TTC549 (cell line): ENCODE measurements at regions not wholly inside any gene's neighbourhood (a gene's known extent, or its start where the extent isn't known, plus 50 kb on each side); places are given as distances from the start of the nearest gene placed in this dataset.
"Not testable (repeated sequence)": the region's sequence is repeated elsewhere in the genome, so short reads cannot be mapped to it uniquely, and the experiment has no call there.

Experiments
- FAIRE-seq: peaks from 2 replicates; lab custom pipeline; 2012; peaks lifted over from hg19 to GRCh38; lab: Jason Lieb, UNC

DNA sequence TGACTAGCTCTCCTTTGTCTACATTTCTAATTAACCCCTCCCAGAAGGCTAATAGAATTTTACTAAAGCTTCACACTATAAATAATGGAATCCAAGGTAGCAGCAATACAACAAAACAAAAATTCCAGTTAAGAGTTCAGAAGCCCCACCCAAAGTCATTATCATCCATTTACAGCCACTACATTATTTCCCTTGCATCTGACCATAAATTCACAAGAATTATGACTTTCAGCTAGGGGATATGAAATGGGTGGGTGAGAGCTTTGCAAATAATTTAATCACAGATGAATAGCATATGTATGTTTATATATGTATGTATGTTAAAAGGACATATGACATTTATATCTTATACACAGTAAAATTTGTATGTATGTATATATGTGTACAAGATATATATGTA is 65.3 kb upstream of the PTGDR start:
- no peak for FAIRE-seq

DNA sequence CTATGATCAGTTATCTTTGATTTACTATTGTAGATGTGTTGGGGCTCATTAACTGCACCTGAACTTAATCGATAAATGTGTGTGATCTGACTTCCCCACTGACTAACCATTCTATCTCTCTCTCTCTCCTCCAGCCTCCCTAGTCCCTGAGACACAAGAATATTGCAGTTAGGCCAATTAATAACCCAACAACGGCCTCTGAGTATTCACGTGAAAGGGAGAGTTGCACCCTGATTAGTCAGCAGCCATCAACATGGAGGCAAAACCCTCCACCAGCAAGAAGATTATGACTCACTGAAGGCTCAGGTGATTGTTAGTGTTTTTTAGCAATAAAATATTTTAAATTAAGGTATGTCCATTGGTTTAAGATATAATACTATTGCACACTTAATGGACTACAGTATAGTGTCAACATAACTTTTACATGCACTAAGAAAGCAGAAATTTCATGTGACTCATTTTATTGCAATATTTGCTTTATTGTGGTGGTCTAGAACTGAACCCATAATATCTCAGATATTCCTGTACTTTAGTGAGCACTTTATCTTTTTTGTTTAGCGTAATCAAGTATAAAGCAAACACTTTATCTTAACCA is 77.1 kb upstream of the PTGDR start:
- FAIRE-seq = no peak

DNA sequence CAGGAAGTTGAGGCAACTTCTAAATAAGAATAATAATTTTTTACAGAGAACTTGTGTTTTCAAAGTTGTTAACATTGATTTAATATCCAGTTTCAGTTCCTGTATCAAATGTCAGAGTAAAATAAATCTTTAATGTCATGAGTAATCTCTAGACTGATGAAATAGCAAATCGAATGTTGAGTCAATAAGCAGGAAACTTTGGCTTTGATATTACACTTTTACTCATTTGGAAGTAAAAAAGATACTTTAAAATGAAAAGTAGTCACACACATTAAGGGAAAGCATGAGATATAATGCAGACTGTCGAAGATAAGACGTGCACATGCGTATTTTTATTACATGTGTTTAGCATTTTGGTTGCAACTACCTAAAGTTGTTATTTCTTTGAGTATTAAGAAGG is 78.2 kb upstream of the PTGDR start:
- no peak for FAIRE-seq

DNA sequence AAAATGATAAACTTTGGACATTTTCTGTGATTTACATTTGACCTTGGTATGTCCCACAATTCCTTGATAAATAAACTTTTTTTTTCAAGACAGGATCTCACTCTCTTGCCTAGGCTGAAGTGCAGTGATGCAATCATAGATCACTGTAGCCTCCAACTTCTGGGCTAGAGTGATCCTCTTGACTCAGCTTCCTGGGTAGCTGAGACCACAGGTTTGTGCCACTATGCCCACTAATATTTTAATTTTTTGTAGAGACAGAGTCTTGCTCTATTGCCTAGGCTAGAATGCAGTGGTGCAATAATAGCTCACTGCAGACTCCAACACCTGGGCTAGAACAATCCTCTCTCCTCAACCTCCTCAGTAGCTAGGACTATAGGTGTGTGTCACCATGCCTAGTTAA is 79.1 kb upstream of the PTGDR start:
- no peak for FAIRE-seq

DNA sequence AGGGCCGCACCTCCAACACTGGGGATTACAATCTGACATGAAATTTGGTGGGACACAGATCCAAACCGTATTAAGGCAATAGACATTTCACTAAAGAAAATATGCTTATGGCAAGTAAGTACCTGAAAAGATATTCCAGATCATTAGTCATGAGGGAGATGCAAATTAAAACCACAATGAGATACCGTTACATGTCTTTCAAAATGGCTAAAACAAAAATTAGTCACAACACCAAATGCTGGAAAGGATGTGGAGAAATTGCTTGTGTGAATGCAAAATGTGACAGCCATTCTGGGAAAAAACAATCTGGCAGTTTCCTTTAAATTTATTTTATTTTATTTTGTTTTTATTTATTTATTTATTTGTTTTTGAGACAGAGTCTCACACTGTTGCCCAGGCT is 82.3 kb upstream of the PTGDR start:
- FAIRE-seq = no peak

DNA sequence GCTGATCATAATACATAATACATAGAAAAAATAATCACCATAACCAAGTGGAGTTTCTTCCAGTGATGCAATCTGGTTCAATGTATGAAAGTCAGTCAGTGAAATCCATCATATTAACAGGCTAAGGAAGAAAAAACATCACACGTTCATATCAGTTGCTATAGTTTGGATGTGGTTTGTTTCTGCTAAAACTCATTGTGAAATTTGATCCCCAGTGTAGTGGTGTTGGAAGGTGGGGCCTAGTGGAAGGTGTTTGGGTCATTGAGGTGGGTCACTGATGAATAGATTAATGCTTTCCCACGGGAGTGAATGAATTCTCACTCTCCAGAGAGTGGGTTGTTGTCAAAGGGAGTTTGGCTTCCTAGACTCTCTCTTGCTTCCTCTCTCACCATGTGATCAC is 84.6 kb upstream of the PTGDR start:
- FAIRE-seq = no peak

DNA sequence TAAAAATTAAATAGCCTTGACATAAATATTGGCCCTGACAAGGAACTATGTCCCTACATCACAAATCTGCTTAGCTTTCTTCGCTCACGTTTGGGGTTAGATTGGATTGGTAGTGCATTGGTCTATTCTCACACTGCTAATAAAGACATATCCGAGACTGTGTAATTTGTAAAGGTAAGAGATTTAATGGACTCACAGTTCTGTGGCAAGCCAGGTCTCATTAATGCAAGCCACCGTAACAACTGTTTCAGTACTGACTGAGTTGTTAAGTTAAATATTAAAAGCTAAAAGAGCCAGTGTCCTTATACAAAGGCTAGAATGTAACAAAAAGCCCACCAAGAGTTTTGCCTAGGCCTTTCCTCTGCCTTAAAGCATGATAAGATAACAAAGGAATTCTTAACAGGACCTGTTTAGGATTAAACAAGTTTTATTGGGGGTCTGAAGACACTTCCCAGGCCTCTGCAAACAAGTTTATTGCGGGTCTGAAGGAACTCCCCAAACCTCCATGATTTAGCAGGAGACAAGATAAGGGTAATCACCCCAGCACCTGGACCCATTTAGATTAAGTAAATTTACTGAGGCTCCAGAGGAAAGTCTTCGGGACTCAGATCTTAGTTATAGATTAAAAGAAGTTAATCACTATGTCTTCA is 88.2 kb upstream of the PTGDR start:
- no peak for FAIRE-seq

DNA sequence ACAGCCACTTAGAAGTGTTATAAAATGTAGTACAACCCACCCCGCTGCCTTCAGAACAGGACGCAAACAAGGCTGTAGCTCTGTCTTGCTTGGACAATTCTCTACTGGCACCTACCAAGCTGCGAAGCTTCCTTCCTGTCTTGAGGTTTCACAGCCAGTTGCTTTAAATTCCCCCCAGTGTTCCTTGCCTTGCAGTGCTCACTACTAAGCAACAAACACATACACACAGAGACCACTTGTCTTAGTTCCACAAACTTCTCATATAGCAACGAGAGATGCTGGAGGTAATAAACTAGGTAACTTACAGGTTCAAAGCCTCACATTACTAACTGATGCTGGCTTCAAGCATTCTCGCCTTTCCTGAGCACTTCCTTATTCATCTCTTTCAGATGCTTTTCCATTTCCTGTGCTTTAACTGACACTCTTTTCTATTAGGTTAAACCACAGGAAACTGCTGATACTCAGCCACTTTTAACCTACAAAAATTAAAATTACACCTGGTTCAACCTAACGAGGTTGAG is 91.5 kb upstream of the PTGDR start:
- no peak for FAIRE-seq

DNA sequence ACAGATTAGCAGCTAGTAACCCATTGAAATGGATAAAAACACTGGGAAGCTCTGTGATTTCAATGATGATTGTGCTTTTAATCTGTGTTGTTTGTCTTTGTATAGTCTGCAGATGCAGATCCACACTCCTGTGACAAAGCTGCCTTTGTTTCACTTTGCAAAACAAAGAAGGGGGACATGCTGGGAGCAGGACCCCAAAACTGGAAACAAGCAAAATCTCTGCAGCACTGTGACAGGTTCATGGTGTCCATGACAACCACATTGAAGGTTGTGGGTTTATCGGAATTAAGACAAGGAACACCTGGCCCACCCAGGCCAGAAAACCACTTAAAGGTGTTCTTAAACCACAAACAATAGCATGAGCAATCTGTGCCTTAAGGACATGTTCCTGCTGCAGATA is 95.6 kb upstream of the PTGDR start:
- not testable (repeated sequence) for FAIRE-seq

DNA sequence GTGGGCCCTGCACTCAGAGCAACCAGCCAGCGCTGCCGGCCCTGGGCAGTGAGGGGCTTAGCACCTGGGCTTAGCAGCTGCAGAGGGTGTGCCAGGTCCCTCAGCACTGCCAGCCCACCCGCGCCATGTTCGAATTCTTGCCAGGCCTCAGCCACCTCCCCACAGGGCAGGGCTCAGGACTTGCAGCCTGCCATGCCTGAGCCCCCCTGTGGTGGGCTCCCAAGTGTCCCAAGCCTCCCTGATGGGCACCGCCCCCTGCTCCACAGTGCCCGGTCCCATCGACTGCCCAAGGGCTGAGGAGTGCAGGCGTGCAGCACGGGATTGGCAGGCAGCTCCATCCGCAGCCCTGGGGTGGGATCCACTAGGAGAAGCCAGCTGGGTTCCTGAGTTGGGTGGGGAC is 98.0 kb upstream of the NID2 start:
- no peak for FAIRE-seq

DNA sequence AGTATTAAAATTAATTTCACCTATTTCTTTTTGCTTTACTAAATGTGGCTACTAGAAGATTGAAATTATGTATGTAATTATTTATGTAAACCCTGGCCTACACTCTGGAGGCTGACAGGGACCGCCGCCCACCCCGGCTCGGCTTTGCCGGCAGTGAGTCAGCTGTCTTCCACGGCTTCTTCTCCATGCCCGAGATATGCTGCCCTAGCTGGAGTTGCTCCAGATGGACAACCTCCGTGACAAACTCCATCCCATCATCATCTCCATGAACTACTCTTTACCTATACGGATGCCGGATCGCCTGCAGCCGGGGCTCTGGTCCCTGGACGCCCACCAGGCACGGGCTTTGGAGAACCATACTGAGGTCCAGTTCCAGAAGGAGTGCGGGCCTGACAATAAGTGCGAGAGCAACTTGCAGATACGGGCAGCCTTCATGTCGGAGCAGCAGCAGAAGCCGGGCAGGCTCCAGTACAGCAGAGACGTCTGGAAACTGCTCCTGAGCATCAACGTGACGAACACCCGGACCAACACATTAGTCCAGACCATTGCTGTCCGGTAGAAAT is 86.9 kb upstream of the NID2 start:
- FAIRE-seq = no peak

DNA sequence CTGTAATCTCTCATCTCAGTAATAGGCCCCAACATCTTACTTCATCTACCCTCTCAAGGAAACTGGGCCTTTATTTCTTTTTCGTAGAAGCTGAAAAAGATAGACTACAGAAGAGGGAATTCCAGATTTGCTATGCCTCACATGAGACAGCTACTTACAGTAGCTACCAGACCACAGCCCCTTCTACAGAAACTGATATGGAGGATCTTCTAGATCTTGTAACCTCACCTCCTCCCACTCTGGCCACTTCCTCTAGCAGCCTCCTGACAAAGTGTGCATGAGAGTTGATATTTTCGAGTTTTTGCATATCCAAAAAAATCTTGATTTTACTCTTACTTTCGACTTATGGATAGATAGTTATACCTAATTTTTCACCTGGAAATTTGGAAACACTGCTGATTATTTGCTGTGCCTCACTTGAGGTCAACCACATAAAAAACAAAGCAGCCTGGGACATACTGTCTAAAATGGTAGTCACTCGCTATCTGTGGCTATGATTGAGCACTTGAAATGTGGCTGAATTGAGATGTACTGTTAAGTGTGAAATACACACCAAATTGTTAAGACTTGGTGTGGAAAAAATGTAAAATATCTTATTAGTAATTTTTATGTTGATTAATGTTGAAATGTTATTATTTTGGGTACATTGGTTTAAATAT is 86.3 kb upstream of the NID2 start:
- FAIRE-seq = no peak

DNA sequence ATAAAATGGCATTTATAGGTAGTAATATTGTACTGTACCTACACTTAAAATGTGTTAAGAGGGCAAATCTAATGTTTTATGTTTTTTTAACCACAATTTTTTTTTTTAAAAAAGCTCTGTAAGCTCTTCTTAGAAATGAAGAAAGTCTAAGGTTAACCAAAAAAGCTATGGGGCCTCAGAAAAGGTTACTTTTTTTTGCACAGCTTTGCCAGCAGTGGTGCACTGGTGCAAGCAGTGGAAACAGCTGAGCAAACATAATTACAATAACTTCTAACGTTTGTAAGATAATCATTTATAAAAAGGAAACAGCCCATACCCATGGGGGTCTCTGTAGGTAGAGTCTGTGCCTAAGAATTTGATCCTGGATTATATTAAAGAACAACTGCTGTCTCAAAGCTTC is 85.1 kb upstream of the NID2 start:
- FAIRE-seq = no peak

DNA sequence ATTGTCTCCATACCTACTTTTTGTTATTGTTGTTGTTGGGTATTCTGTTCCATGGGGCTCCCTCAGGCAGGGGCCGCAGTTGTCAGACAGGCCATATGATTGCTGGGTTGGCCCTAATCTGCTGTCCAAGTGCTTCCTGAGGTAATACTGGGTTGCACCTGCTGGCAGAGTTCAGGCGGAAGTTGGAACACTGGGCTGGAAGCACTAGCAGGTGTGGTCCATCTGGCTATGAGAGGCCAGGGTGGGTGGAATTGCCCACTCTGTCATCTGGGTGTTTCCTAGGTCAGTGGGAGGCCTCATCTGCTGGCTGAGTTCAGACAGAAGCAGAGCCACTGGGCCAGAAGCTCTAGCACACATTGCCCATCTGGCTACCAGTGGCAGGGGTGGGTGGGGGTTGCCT is 81.3 kb upstream of the NID2 start:
- no peak for FAIRE-seq

DNA sequence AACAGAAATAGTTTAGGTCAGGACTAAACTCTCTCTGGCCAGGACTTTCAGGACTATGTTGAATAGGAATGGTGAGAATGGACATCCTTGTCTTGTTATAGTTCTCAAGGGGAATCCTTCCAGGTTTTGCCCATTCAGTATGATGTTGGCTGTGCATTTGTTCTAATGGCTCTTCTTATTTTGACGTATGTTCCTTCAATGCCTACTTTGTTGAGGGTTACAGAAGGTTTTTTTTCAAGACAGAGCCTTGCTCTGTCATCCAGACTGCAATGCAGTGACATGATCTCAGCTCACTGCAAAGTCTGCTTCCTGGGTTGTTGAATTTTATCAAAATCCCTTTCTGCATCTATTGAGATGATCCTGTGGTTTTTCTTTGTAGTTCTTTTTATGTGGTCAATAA is 79.5 kb upstream of the NID2 start:
- no peak for FAIRE-seq

DNA sequence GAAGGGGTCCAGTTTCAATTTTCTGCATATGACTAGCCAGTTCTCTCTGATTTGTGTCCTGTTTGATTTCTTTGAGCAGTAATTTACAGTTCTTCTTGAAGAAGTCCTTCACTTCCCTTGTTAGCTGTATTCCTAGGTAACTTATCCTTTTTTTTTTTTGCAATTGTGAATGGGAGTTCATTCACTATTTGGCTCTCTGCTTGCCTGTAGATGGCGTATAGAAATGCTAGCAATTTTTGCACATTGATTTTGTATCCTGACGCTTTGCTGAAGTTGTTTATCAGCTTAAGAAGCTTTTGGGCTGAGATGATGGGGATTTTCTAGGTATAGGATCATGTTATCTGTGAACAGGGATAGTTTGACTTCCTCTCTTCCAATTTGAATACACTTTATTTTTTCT is 77.6 kb upstream of the NID2 start:
- FAIRE-seq = no peak

DNA sequence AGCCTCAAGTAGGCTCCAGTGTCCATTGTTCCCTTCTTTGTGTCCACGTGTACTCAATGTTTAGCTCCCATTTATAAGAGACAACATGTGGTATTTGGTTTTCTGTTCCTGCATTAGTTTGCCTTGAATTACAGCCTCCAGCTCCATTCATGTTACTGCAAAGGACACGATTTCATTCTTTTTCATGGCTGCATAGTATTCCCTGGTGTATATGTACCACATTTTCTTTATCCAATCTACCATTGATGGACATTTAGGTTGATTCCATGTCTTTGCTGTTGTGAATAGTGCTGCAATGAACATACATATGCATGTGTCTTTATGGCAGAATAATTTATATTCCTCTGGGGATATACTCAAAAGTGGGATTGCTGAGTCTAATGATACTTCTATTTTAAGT is 75.2 kb upstream of the NID2 start:
- not testable (repeated sequence) for FAIRE-seq

DNA sequence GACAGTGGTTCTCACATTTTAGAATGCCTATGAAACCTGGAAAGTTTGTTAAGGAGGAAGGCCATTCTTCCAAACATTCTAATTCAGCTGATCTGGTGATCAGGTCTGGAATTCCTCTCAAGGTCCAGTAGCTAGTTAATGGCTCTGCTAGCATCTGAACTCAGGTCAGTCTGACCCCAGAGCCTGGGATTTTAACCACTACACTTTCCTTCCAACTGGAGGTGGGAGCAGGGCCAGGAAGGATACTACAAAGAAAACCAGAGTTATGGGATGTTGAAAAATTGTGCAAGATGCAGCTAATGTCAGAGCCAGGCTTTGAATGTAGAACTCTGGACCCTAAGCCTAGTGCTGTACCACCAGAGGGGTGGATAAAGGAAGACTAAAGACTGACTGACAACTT is 73.6 kb upstream of the NID2 start:
- no peak for FAIRE-seq

DNA sequence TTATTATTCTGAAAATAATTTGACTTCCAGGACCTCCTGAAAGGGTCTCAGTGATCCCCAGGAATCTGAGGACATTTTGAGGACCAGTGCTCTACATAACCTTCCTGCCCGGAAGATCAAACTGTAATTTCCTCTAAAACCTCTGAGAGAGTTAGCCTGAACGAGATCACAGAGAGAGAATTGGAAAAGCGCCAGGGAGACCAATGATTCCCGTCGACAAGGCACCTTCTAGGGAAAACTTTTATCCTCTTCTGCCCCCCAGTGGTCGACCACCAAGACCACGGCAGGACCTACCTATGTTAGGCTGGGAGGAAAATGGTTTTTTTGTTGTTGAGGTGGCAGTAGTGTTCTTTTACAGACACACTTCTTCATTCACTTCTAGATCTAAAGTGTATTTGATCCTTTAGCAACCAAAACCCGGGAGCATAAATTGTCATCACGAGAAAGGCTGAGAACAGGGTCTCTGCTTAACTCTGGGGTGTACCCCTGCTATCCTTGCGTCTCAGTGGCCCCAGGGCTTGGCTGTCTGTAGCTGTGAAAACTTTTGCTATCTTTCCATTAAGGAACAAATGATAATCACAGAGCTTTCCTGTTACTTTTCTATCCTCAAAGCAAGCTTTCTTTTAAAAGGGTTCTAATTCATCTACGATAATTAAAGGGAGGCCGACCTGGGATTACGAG is 62.9 kb upstream of the NID2 start:
- peak; percentile 76 for FAIRE-seq

DNA sequence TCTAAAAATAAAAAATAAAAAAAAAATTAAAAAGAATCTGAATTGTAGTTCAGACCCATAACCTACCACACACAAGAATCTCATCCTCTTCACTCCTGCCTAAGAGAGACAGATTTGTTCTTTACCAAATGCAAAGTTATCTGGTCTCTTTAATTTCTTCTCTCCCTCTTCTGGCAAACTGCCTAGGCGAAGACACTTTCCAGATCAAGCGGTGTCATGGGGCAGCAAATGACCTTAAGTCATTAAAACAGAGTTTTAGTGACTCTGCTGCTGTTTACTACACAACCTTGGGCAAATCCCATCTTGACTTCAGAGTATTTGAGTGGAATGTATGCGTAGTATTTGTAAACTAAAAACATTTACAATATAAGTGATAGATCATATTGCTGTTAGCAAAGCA is 60.9 kb upstream of the NID2 start:
- FAIRE-seq = no peak

DNA sequence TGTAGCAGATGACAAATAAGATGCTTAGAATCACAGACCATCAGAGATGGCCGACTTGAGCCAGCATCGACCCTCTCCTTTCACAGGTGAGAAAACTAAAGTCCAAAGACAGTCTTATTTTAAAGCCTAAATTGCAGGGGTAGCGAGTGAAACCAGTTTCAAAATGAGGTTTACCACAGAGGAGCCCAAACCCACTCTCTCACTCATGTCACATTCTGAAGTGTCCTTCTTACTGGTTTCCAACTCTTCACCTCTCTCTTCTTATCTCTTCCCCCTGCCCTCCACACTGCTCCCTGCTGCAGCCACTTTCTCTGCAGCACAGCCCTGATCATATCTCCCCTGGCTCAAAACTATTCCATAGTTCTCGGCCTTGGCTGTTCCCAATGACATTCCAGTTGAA is 57.0 kb upstream of the NID2 start:
- FAIRE-seq = no peak

DNA sequence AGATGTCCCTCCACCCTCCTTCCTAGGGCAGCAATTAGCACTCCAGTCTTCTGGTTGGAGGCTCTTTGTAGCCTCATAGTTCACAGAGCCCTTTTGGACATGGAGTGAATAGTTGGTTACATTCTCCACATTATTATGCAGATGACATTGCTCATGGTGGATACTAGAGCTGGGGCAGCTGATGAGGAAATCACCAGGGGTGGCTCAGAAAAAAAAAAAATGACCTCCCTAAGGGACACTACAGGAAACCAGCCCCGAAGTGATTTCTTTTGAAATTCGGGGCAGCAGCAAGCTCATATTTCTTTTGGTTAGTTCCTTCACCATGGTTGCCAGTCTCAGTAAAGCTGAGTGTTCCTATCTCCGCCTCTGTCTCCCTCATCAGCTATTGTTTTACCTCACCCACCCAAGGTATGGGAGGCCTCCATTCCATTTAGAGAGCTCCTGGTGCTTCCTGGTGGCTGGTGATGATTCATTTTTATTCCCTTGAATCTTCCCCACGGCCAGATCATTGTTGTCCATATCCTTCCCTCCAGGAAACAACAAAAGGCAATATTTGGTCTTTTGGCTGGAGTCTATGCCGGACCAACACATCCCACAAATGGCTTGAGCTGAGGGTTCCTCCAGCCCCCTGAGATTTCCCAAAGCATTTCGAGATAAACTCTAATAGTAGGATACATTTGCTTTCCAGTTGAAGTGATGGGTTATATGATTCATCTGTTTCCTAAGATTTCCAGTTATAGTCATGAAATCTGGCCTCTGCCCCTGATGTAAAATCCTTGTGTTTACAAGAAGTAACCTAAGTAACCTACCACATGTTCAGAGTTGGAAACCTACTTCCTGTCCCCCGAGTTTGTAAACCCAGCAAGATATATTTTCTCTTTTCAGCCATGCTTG is 56.2 kb upstream of the NID2 start:
- no peak for FAIRE-seq
